GM18517 (cell line): ENCODE measurements at regions not wholly inside any gene's neighbourhood (a gene's known extent, or its start where the extent isn't known, plus 50 kb on each side); places are given as distances from the start of the nearest gene placed in this dataset.
A peak's percentile ranks its signal among the peaks of the same experiment; 100 is the strongest.
"Not testable (repeated sequence)": the region's sequence is repeated elsewhere in the genome, so short reads cannot be mapped to it uniquely, and the experiment has no call there.

ENCODE experiments used
- ATAC-seq: cut with Tn5 transposase; IDR thresholded peaks from one replicate; pipeline ENCODE4 v1.9.1; 2021; ENCODE audit warnings: mild to moderate bottlenecking, moderate library complexity; ENCODE audit not compliant: unreplicated experiment

DNA sequence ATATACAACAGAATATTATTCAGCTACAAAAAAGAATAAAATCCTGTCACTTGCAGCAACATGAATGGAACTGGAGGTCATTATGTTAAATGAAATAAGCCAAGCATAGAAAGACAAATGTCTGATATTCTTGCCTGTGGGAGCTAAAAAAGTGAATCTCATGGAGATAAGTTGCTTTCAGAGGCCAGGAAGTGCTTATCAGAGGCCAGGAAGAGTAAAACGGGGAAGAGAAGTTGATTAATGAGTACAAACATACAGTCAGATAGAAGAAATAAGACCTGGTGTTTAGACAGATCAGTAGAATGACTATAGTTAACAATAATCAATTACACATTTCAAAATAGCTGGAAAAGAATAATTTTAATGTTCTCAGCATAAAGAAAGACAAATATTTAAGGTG, 54.4 kb upstream of the CPHXL start:
- ATAC-seq: no peak

DNA sequence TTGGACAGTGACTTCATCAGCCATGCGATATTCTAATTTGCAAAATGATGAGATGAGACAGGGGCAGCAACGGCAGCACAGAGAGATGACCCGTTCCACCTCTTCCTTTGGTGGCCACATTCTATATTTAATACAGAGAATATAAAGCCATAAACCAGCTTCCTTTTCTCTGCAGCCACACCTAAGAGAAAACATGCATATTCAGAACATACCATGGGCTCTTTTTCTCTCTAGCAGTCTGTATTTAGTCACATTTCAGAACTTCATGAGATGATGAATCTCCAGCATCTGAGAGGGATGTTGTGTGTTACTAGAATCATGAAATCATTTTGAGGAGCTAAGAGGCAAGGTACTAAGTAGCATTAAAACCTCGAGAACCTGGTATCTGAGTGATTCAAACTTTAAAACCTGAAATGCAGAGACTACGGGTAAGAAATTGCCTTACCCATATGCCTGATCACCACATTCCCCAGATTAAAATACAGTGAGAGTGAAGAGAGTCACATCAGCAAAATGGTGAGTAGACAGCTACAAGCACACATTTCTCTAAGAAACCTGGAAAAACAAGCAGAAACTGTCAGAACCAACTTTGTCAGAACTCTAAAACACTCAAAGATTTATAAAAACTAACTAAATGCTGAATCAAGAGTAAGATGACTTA, 55.5 kb upstream of the CPHXL start:
- ATAC-seq: no peak

DNA sequence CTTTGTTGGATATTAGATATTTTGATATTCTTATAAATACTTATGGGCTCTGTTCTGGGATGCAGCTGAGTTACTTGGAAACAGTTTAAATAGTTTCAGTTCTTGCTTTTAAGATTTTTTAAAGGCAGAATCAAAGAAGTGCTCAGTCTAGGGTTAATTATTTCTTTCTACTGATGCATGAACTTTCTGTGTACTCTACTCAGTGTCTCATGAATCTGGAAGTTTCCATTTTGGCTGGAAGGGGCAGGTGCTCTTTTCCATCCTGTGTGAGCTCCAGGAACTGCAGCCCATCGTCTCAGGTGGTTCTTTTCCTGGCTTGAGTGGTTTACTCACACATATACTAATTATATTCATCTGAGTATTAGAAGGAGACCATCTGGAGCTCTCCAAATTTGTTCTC, 61.1 kb upstream of the CPHXL start:
- ATAC-seq: peak; percentile 49

DNA sequence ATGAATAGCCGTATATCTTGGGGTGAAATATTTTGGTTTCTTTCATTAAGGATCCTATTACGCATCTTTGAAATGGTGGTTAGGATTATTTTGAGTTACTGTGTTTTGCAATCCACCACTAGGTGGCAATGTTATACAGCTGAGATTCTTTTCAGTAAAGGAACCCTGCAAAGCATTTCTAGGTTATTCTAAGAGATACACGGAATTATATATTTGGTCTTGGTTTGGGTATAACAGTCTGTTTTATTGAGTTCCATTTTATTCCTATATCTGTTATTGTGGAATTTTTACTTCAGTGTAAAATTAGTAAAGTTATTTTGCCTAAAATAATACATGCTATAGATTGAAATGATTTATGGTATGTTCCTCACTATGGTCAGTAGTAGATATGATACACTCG, 62.9 kb upstream of the CPHXL start:
- ATAC-seq: peak; percentile 77

DNA sequence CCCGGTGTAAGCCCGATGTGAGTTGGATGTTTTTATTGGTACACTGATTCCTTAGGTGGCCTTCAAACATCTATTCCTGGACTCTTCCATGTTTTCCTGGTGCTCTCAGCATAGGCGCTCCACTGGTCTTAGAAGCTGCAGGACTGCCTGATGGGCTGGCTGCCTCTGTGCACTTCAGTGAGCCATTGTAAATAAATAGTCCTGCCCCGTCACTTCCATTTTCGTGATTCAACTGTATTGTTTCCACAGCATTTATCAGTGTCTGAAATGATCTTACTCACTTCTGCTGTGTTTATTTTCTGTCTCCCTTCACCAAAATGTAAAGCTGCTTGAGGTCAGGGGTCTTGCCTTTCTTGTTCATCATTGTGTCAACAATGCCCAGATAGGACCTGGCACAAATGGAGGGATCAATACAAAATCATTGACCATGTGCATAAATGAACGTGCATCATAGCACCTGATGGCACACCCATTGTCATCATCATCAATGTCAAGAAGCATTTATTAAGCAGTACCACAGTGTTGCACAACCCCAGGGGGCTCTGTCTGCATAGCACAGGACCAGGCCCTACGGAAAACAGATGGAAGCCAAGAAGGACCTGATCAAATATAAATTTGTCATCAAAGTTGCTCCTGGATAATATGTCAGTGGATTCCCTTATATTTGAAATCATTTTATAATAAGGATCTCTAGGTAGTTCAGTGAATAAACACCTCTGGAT, 66.6 kb upstream of the CPHXL start:
- ATAC-seq: no peak

DNA sequence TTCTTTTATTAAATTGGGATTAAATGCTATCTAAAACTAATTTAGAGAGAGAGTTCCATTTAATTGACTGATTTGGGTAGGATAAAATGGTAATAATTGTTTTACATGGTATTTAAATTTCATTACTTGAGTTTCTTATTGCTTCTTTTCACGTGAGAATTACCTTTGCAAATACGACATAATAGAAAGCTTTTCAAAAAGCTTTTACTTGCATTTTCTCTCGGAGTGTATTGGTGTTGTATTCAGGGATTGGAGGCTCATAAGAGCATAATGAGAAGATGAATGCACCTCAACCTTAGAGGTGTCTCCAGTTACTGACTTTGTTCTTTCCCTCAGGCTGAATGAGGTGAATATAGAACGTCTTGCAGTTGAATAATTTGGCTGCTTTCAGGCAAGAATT, 67.4 kb upstream of the CPHXL start:
- ATAC-seq: no peak

DNA sequence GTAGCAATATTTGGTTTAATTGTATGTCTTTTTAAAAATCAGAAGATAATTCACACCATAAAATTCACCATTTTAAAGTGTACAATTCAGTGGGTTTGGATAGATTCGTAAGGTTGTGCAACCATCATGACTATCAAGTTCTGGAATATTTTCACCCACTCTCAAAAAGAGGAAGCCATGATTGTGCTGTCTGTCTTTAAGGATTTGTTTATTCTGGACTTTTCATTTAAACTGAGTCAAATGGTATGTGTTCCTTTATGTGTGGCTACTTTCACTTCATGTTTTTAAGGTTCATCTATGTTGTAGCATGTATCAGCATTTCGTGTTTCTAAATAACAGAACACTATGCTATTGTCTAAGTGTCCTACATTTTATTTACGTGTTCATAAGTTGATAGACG, 68.1 kb upstream of the CPHXL start:
- no peak for ATAC-seq

DNA sequence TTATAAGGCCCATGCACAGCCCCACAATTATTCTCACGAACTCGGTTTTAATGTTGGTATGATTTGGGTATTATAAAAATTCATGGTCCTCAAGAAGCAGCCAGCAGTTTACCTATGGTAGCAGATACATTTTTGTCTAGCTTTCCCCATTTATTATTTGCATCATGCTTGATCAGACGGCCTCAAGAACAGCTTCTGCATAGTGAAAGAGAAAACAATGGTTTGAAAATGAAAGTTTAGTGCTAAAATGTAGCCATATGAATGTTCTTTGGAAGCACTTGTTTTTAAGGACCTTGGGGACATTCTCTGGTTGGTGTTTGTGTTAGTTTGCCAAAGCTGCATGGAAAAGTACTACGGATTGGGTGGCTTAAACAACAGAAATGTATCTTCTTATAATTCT, 72.4 kb upstream of the CPHXL start:
- ATAC-seq: no peak

DNA sequence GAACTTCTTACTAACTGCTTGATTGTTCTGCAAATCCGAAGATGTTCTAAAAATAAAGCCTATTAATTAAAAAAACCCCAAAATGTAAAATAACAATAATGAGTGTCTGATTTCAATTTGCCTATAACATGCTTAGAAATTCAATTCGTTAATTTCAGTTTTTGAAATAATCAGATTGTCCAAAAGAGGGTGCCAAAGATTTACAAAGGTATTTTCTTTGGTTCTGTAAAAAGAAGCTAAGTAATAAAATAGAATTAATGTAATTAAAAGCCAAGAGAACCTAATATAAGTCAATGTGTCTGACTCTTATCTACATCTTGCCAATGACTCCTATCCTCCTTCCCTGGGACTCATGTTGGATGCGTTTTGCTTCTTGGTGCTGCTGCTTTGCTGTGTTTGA, 75.0 kb upstream of the CPHXL start:
- ATAC-seq: no peak

DNA sequence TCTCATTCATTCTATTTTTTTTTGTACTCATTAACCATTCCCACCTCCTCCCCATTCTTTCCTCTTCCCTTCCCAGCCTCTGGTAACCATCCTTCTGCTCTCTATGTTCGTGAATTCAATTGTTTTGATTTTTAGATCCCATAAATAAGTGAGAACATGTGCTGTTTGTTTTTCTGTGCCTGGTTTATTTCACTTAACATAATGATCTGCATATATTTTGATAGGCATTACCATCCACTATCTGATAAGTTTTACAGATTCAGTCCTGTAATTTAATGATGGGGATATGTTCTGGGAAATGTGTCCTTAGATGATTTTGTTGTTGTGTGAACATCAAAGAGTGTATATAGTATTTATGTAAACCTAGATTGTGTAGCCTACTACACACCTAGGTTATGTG, 77.5 kb upstream of the CPHXL start:
- no peak for ATAC-seq

DNA sequence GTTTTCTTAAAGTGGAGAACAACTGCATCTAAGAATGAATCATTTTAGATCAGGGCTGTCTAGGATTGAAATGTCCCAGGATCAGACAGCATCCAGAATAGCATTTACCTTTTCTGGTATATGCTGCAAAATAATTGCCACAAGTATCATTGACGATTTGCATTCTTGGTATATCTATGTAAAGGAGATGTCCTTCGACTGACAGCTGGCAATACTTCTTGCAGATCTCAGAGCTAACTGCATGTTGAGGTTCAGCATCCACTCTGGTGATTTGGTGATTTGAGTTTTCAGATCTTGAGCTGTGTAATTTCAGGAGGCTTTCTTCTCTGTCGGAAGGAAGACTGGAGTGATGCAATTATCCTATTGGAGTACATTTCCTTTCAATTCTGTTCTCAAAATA, 78.1 kb upstream of the CPHXL start:
- no peak for ATAC-seq

DNA sequence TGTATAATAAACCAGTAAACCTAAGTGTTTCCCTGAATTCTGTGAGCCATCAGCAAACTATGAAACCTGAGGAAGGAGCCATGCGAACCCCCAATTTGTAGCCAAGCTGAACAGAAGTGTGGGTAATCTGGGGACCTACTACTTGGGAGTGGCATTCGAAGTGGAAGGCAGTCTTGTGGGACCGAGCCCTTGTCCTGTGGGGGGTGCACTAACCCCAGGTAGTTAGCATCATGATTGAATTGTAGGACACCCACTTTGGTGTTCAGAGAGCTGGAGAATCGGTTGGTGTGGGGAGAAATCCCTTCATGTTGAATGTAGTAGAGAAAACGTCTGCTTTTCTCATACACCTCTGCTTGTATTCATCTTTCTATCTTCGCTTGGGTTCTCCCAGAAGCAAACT, 79.7 kb upstream of the CPHXL start:
- ATAC-seq: no peak

DNA sequence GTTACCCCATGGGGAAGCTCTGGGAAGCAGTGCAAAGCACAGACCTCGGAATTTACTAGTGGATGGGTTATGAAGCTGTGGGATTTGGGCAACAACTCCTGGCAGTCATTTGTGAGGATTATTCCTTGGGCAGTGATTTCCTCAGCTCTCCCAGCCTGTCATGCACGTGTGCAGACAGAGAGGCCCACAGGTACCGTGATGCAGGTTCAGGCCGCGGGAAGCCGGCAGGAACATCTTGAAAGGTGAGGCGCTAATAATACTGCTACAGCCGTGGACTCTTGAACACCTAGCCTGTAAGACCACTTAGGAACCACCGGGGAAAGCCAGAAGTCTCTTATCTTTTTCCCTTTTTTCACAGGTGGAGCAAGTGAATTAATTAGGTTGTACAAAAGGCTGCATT, 80.2 kb upstream of the CPHXL start:
- no peak for ATAC-seq

DNA sequence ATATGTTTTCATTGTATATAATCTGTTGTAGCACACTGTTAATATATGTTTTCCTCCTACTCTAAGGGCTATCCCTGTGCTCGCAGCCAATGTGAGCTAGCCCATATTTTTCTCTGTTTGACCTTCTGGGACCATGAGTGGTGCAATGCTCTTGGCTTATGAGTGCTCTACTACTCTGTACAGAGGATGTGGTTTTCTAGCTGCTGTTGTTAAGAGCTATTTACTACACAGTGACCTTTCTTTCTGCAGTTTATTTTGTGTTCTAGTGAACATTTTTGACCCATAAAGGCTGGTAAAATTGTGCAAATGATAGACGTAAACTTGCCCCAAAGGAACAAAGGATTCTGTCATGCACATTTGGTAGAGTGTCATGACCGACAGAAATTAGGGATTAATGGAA, 84.1 kb upstream of the CPHXL start:
- no peak for ATAC-seq

DNA sequence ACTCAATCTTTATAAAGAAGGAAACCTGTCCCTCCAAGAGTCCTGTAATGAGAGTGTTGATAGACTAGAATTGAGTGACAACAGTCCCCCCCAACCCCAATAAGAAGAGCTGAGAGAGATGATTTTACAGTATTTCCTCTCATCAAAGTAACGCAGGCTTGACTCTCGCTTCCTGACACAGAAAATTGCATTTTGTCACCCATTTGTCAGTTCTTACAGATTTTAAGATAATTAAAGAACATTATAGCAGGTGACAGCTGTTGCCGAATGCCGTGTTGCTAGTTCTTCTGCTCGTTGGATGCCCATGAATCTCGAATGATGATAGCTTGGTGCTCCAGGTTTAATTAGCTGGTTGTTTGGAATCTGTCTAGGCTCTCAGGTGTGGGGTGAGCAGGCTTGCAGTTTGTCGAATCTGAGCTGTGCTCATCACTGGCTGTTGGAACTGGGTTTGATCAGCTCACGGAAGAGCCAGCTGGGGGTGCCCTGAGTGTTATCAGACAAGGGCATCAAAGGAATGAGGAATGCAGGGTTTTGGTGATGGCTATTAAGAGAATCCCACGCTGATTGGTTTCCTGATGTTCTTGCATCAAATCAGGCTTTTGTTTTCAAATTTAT, 84.8 kb upstream of the CPHXL start:
- no peak for ATAC-seq

DNA sequence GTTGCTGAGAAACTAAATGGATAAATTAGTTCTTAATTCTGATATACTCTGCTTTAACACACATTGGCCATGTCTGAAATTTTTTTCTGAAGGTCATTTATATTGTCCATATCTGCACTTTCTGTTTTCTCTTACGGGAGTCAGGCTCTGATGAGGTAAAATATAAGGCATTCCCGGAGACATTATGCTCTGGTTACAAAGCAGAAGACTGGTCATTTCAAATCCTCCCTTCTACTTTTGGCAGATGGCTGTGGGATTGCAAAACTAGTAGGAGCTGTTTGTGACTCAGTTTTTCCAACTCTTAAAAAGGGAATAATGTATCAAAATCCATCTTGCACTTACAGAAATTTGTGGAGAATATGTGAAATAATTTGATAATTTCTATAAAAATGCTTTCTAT, 92.2 kb upstream of the CPHXL start:
- no peak for ATAC-seq

DNA sequence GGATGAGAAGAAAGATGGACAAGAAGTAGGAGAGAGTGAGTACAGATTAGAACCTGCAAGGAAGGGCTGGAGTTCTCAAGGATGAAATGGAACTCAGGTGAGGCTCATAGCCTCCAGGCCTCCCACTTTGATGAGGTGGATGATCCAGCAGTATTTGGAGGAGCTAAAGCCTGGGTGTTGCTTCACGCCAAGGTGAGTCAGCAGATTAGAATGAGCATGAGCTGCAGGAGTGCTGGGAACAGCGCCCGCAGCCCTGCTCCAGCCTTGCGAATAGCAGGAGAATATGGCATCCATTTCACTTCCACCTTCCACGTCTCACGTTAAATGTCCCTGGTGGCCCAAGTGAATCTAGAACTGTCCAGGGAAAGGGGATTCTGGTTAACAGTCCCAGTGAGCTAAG, 94.4 kb upstream of the CPHXL start:
- no peak for ATAC-seq

DNA sequence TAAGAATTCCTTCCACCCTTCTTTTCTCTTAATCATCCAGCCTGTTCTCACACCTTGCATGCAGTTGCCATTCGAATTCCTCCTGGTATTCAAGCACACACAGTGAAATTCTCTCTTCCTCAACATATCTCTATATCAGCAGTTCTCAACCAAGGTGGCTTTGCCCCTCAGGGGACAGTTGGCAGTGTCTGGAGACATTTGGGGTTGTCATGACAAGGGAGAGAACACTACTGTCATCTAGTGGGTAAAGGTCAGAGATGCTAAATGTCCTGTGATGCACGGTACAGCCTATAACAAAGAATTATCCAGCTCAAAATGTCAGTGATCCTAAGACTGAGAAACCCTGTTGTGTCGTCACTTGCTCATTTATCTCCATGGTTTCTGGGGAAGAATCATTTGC, 94.8 kb upstream of the CPHXL start:
- ATAC-seq: no peak

DNA sequence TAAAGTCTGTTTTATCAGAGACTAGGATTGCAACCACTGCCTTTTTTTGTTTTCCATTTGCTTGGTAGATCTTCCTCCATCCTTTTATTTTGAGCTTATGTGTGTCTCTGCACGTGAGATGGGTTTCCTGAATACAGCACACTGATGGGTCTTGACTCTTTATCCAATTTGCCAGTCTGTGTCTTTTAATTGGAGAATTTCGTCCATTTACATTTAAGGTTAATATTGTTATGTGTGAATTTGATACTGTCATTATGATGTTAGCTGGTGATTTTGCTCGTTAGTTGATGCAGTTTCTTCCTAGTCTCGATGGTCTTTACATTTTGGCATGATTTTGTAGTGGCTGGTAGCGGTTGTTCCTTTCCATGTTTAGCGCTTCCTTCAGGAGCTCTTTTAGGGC, 99.5 kb upstream of the CPHXL start:
- not testable (repeated sequence) for ATAC-seq

DNA sequence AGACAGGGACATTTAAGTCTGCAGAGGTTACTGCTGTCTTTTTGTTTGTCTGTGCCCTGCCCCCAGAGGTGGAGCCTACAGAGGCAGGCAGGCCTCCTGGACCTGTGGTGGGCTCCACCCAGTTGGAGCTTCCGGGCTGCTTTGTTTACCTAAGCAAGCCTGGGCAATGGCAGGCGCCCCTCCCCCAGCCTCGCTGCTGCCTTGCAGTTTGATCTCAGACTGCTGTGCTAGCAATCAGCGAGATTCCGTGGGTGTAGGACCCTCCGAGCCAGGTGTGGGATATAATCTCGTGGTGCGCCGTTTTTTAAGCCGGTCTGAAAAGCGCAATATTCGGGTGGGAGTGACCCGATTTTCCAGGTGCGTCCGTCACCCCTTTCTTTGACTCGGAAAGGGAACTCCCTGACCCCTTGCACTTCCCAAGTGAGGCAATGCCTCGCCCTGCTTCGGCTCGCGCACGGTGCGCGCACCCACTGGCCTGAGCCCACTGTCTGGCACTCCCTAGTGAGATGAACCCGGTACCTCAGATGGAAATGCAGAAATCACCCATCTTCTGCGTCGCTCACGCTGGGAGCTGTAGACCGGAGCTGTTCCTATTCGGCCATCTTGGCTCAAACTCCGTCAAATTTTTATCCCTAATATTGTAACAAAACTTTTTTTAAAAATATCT, 101.2 kb upstream of the CPHXL start:
- ATAC-seq: not testable (repeated sequence)

DNA sequence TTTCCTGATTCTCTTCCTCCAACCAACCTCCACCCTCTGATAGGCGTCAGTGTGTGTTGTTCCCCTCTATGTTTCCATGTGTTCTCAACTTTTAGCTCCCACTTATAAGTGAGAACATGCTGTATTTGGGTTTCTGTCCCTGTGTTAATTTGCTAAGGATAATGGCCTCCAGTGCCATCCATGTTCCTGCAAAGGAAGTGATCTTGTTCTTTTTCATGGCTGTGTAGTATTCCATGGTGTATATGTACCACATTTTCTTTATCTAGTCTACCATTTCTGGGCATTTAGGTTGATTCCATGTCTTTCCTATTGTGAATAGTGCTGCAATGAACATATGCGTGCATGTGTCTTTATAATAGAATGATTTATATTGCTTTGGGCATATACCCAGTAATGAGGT, 107.1 kb upstream of the CPHXL start:
- ATAC-seq: not testable (repeated sequence)
